ENCODE measurements at regions not wholly inside any gene's neighbourhood (a gene's known extent, or its start where the extent isn't known, plus 50 kb on each side); places are given as distances from the start of the nearest gene placed in this dataset.

GRCh38 chr7:28260969-28261368 is 80.4 kb upstream of the JAZF1 start:
- FAIRE-seq (no peak), DNase-seq (ENCODE audit: insufficient read length, low spot score) (no peak)
- no peak for TF ChIP-seq POLR2AphosphoS5 (IDR thresholded peaks at IDR 0.05; ENCODE audit: low read depth, low read length)

- DNase-seq (ENCODE audit: insufficient read length, low spot score), result no peak
- TF ChIP-seq POLR2AphosphoS5 (IDR thresholded peaks at IDR 0.05; ENCODE audit: low read depth, low read length) (no peak), TAF1 (IDR thresholded peaks at IDR 0.05; ENCODE audit: low read depth, low read length) (no peak), PAX5 (IDR thresholded peaks at IDR 0.05; ENCODE audit: insufficient read depth, low read length, severe bottlenecking) (no peak), POU2F2 (IDR thresholded peaks at IDR 0.05; ENCODE audit: low read depth, low read length) (no peak), POLR2A (IDR thresholded peaks at IDR 0.05; ENCODE audit: low read depth, low read length) (no peak), SPI1 (IDR thresholded peaks at IDR 0.05; ENCODE audit: low read depth, low read length) (no peak)
- no peak for FAIRE-seq
Measured at GRCh38 chr7:28263622-28264271, 83.2 kb upstream of the JAZF1 start.

GRCh38 chr7:28266402-28266801 is 85.8 kb upstream of the JAZF1 start:
- no peak for FAIRE-seq
- no peak for TF ChIP-seq POLR2AphosphoS5 (IDR thresholded peaks at IDR 0.05; ENCODE audit: low read depth, low read length)
- TF ChIP-seq SPI1 (IDR thresholded peaks at IDR 0.05; ENCODE audit: low read depth, low read length), result no peak
- TF ChIP-seq TAF1 (IDR thresholded peaks at IDR 0.05; ENCODE audit: low read depth, low read length), result no peak
- no peak for TF ChIP-seq POLR2A (IDR thresholded peaks at IDR 0.05; ENCODE audit: low read depth, low read length)
- TF ChIP-seq POU2F2 (IDR thresholded peaks at IDR 0.05; ENCODE audit: low read depth, low read length), result no peak
- TF ChIP-seq PAX5 (IDR thresholded peaks at IDR 0.05; ENCODE audit: insufficient read depth, low read length, severe bottlenecking), result no peak
- no peak for DNase-seq (ENCODE audit: insufficient read length, low spot score)

- FAIRE-seq, result no peak
- no peak for DNase-seq (ENCODE audit: insufficient read length, low spot score)
- no peak for TF ChIP-seq TAF1 (IDR thresholded peaks at IDR 0.05; ENCODE audit: low read depth, low read length)
- no peak for TF ChIP-seq POLR2A (IDR thresholded peaks at IDR 0.05; ENCODE audit: low read depth, low read length)
- no peak for TF ChIP-seq POLR2AphosphoS5 (IDR thresholded peaks at IDR 0.05; ENCODE audit: low read depth, low read length)
- no peak for TF ChIP-seq PAX5 (IDR thresholded peaks at IDR 0.05; ENCODE audit: insufficient read depth, low read length, severe bottlenecking)
- no peak for TF ChIP-seq SPI1 (IDR thresholded peaks at IDR 0.05; ENCODE audit: low read depth, low read length)
Measured at GRCh38 chr7:28267012-28267411, 86.4 kb upstream of the JAZF1 start.

- FAIRE-seq, result no peak
- TF ChIP-seq PAX5 (IDR thresholded peaks at IDR 0.05; ENCODE audit: insufficient read depth, low read length, severe bottlenecking) (no peak), POU2F2 (IDR thresholded peaks at IDR 0.05; ENCODE audit: low read depth, low read length) (no peak), SPI1 (IDR thresholded peaks at IDR 0.05; ENCODE audit: low read depth, low read length) (peak; percentile 89), TAF1 (IDR thresholded peaks at IDR 0.05; ENCODE audit: low read depth, low read length) (no peak), POLR2A (IDR thresholded peaks at IDR 0.05; ENCODE audit: low read depth, low read length) (no peak), POLR2AphosphoS5 (IDR thresholded peaks at IDR 0.05; ENCODE audit: low read depth, low read length) (no peak)
Measured at GRCh38 chr7:28269700-28270361, 89.2 kb upstream of the JAZF1 start.

GRCh38 chr7:28270536-28270935 is 89.9 kb upstream of the JAZF1 start:
- TF ChIP-seq PAX5 (IDR thresholded peaks at IDR 0.05; ENCODE audit: insufficient read depth, low read length, severe bottlenecking) (no peak), TAF1 (IDR thresholded peaks at IDR 0.05; ENCODE audit: low read depth, low read length) (no peak), POLR2AphosphoS5 (IDR thresholded peaks at IDR 0.05; ENCODE audit: low read depth, low read length) (no peak), POLR2A (IDR thresholded peaks at IDR 0.05; ENCODE audit: low read depth, low read length) (no peak), SPI1 (IDR thresholded peaks at IDR 0.05; ENCODE audit: low read depth, low read length) (no peak)
- no peak for DNase-seq (ENCODE audit: insufficient read length, low spot score)
- no peak for FAIRE-seq

More at GRCh38 chr7:28269700-28270361, 89.2 kb upstream of the JAZF1 start:
- no peak for DNase-seq (ENCODE audit: insufficient read length, low spot score)

- DNase-seq (ENCODE audit: insufficient read length, low spot score), result no peak
- no peak for FAIRE-seq
- TF ChIP-seq POU2F2 (IDR thresholded peaks at IDR 0.05; ENCODE audit: low read depth, low read length), result no peak
Measured at GRCh38 chr7:28272461-28272877, 91.9 kb upstream of the JAZF1 start.

GRCh38 chr7:28276298-28276697 is 95.7 kb upstream of the JAZF1 start:
- TF ChIP-seq SPI1 (IDR thresholded peaks at IDR 0.05; ENCODE audit: low read depth, low read length), result no peak
- TF ChIP-seq TAF1 (IDR thresholded peaks at IDR 0.05; ENCODE audit: low read depth, low read length), result no peak
- no peak for TF ChIP-seq POLR2A (IDR thresholded peaks at IDR 0.05; ENCODE audit: low read depth, low read length)
- no peak for TF ChIP-seq PAX5 (IDR thresholded peaks at IDR 0.05; ENCODE audit: insufficient read depth, low read length, severe bottlenecking)
- TF ChIP-seq POLR2AphosphoS5 (IDR thresholded peaks at IDR 0.05; ENCODE audit: low read depth, low read length), result no peak
- no peak for TF ChIP-seq POU2F2 (IDR thresholded peaks at IDR 0.05; ENCODE audit: low read depth, low read length)
- FAIRE-seq (no peak), DNase-seq (ENCODE audit: insufficient read length, low spot score) (no peak)

GRCh38 chr7:28277364-28277763 is 96.8 kb upstream of the JAZF1 start:
- DNase-seq (ENCODE audit: insufficient read length, low spot score) (no peak), FAIRE-seq (no peak)
- TF ChIP-seq PAX5 (IDR thresholded peaks at IDR 0.05; ENCODE audit: insufficient read depth, low read length, severe bottlenecking) (no peak), SPI1 (IDR thresholded peaks at IDR 0.05; ENCODE audit: low read depth, low read length) (no peak), TAF1 (IDR thresholded peaks at IDR 0.05; ENCODE audit: low read depth, low read length) (no peak), POU2F2 (IDR thresholded peaks at IDR 0.05; ENCODE audit: low read depth, low read length) (no peak), POLR2AphosphoS5 (IDR thresholded peaks at IDR 0.05; ENCODE audit: low read depth, low read length) (no peak), POLR2A (IDR thresholded peaks at IDR 0.05; ENCODE audit: low read depth, low read length) (no peak)

GRCh38 chr7:28277958-28278357 is 97.4 kb upstream of the JAZF1 start:
- no peak for TF ChIP-seq TAF1 (IDR thresholded peaks at IDR 0.05; ENCODE audit: low read depth, low read length)
- no peak for TF ChIP-seq SPI1 (IDR thresholded peaks at IDR 0.05; ENCODE audit: low read depth, low read length)
- TF ChIP-seq PAX5 (IDR thresholded peaks at IDR 0.05; ENCODE audit: insufficient read depth, low read length, severe bottlenecking), result no peak
- no peak for TF ChIP-seq POLR2AphosphoS5 (IDR thresholded peaks at IDR 0.05; ENCODE audit: low read depth, low read length)
- no peak for TF ChIP-seq POLR2A (IDR thresholded peaks at IDR 0.05; ENCODE audit: low read depth, low read length)
- TF ChIP-seq POU2F2 (IDR thresholded peaks at IDR 0.05; ENCODE audit: low read depth, low read length), result no peak
- FAIRE-seq, result no peak
- DNase-seq (ENCODE audit: insufficient read length, low spot score), result no peak
